Lower leg skin (tissue), 4 donors: ENCODE measurements at regions not wholly inside any gene's neighbourhood (a gene's known extent, or its start where the extent isn't known, plus 50 kb on each side); places are given as distances from the start of the nearest gene placed in this dataset.

ENCODE experiments used
- DNase-seq, 2 donors: peaks; one replicate each; pipeline ENCODE4 v3.0.0-alpha.2; 2019; ENCODE audit warnings: low spot score in 2 of 2
- H3K4me3 ChIP-seq: fragments of 200-600 bp; sonication (generic); 2 replicates; pipeline ENCODE4 v1.5.1; 2017; ENCODE audit warnings: mild to moderate bottlenecking, low read depth; ENCODE audit not compliant: poor library complexity, severe bottlenecking
- POLR2A ChIP-seq, 2 donors: fragments of 450-650 bp; IDR thresholded peaks; one replicate each; pipeline ENCODE4 v1.6.1; 2016 to 2017; ENCODE audit warnings: antibody characterized with exemption in 2 of 2, mild to moderate bottlenecking in 1 of 2, moderate library complexity in 1 of 2
- WGBS, 2 donors: methylation state at CpG; one replicate each; pipeline ENCODE4 v1.1.5; 2018; 5-methylcytosine and 5-hydroxymethylcytosine counted together
- intact Hi-C: fragments of 100-400 bp; cut with DNase I; formaldehyde crosslinking; loops from one replicate; pipeline ENCODE4 v1.15.0; 2023; ENCODE audit warnings: low total_unique reads
- TF ChIP-seq, protein P1 (sequence below), 3 donors: fragments of 450-650 bp; IDR thresholded peaks; one replicate each; pipeline ENCODE4 v1.5.1; 2016; ENCODE audit warnings: antibody characterized with exemption in 3 of 3, mild to moderate bottlenecking in 3 of 3, moderate library complexity in 2 of 3

DNA sequence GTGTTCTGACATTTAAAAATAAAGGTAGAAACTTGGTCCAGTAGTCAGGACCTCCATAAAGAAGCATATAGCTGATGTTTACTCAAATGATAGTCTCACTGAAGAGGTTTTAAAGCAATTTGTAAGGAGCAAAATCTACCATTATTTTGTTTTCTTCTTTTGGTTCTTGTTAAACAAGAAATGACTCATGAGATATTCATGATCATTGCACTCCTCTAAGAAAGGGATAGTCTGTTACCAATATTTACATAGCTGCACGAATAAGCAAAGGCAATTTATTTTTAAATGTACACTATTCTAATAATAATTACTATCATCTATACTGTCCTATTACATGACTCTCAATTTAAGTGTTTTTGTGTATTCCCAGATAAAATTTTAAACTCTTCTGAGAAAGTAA lies 397.9 kb downstream of the FAM47B start:
- no peak for DNase-seq
- 53 to 81% methylated on average over 1 of the region's 1 CpG for WGBS, 2 donors
- intact Hi-C loops: no loop called here
- no peak for TF ChIP-seq POLR2A (IDR thresholded peaks at IDR 0.05)
- TF ChIP-seq, protein P1, sequence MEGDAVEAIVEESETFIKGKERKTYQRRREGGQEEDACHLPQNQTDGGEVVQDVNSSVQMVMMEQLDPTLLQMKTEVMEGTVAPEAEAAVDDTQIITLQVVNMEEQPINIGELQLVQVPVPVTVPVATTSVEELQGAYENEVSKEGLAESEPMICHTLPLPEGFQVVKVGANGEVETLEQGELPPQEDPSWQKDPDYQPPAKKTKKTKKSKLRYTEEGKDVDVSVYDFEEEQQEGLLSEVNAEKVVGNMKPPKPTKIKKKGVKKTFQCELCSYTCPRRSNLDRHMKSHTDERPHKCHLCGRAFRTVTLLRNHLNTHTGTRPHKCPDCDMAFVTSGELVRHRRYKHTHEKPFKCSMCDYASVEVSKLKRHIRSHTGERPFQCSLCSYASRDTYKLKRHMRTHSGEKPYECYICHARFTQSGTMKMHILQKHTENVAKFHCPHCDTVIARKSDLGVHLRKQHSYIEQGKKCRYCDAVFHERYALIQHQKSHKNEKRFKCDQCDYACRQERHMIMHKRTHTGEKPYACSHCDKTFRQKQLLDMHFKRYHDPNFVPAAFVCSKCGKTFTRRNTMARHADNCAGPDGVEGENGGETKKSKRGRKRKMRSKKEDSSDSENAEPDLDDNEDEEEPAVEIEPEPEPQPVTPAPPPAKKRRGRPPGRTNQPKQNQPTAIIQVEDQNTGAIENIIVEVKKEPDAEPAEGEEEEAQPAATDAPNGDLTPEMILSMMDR (IDR thresholded peaks at IDR 0.05): no peak
- H3K4me3 ChIP-seq: no peak overlapping the region

DNA sequence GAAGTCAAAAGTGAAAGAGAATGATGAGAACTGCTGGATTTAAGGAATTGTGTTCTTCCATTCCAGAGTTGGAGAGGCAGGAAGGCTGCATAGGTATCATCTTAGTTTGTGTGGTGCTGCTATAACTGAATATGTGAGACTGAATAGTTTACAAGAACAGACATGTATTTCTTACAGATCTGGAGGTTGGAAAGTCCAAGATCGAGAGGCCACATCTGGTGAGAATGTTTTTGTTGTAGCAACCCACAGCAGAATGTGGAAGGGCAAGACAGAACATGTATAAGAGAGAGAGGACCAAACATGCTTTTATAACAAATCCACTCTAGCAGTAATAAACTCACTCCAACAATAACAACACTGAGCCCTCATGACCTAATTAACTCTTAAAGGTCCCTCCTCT lies 408.6 kb downstream of the FAM47B start:
- DNase-seq: no peak
- WGBS, 2 donors: 32 to 35% methylated on average over 1 of the region's 1 CpG
- TF ChIP-seq, protein P1 (IDR thresholded peaks at IDR 0.05): no peak
- TF ChIP-seq POLR2A (IDR thresholded peaks at IDR 0.05): no peak
- H3K4me3 ChIP-seq: no peak overlapping the region
- intact Hi-C loops: no loop called here

DNA sequence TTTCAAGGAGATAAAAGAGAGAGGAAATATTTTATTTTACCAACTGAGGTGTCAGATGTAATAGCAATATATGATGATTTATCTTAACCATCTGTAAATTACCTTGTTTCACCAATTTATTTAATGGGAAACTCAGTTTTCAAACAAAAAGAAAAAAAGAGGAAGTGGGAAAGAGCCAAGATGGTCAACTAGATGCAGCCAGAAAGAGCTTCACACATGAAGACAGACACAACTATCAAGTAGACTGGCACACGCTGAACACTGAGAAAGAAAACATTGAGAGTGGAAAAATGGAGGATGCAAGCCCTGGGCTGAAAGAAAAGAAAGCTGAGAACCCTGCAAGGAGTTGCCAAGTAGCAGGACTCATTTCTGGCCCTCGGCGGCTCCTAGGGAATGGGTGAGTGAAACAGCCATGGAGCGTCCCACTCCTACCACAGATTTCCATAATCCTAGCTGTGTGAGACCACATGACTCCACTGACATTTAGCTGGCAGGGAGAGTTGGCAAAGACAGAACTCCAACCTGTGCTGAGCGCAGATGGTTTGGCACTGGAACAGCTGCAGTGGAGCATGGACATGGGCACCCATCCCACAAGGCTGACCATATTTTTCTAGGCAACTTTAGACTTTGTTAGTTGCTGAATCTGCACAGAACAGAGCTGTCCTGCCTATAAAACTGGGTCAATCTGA lies 409.3 kb downstream of the FAM47B start:
- no peak overlapping the region for H3K4me3 ChIP-seq
- intact Hi-C loops: no loop called here
- 81 to 98% methylated on average over 5 of the region's 5 CpGs for WGBS, 2 donors
- no peak for DNase-seq
- TF ChIP-seq POLR2A (IDR thresholded peaks at IDR 0.05): no peak
- TF ChIP-seq, protein P1 (IDR thresholded peaks at IDR 0.05): no peak

DNA sequence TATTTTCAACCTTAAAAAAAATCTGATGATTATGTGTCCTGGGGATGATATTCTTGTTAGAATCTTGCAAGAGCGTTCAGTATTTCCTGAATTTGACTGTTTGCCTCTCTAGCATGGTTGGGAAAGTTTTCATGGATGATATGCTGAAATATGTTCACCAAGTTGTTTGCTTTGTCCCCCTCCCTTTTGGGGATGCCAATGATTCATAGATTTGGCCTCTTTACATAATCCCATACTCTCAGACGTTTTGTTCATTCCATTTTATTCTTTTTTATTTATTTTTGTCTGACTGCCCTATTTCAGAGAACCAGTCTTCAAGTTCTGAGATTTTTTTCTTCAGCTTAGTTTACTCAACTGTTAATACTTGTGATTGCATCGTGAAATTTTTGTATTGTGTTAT lies 415.1 kb downstream of the FAM47B start:
- intact Hi-C loops: no loop called here
- DNase-seq: no peak
- WGBS, 2 donors: 47 to 58% methylated on average over 3 of the region's 3 CpGs
- no peak overlapping the region for H3K4me3 ChIP-seq
- TF ChIP-seq POLR2A (IDR thresholded peaks at IDR 0.05): no peak
- TF ChIP-seq, protein P1 (IDR thresholded peaks at IDR 0.05): no peak

DNA sequence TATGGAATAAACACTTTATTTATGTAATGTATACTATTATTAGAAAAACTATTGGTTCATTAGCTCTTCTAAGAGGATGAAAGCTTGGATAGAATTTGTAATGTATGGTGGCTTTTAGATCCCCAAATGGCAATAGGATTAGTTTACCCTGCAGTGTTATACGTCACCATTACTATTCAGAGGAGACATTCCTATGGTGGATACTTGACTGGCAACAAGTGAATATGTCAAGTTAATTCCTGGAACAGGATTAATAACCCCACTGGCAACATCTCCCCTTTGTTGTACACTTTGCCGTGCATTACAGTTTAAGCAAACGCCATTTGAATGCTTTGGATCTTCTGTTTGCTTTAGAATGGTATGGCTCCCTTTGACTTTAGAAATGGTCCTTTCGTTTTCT lies 420.3 kb downstream of the FAM47B start:
- 85 to 88% methylated on average over 4 of the region's 4 CpGs for WGBS, 2 donors
- TF ChIP-seq, protein P1 (IDR thresholded peaks at IDR 0.05): no peak
- no peak for TF ChIP-seq POLR2A (IDR thresholded peaks at IDR 0.05)
- H3K4me3 ChIP-seq: no peak overlapping the region
- no peak for DNase-seq
- intact Hi-C loops: no loop called here

DNA sequence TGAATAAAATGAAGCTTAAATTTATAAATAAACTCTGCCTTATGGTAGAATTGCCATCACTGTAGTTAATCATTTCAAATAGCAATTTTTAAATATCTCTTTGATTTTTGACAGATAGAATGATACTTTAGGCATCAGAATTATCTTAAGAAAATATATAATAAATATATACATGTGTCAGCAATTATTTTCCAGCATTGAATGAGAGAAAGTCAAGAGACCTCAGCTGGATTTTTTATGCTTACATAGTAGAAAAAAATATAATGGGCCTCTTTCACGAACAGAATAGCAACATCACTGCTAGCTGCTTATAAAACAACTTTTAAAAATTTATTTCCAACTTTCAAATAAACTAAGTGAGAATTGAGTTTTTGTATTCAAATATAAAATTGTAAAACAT lies 424.0 kb upstream of the MAGEB16 start:
- no peak for DNase-seq
- TF ChIP-seq, protein P1 (IDR thresholded peaks at IDR 0.05): no peak
- no peak for TF ChIP-seq POLR2A (IDR thresholded peaks at IDR 0.05)
- WGBS, 2 donors: 46 to 48% methylated on average over 1 of the region's 1 CpG
- no peak overlapping the region for H3K4me3 ChIP-seq
- intact Hi-C loops: no loop called here
